Type B pancreatic cell (in vitro differentiated cells): ENCODE measurements at regions not wholly inside any gene's neighbourhood (a gene's known extent, or its start where the extent isn't known, plus 50 kb on each side); places are given as distances from the start of the nearest gene placed in this dataset.

ENCODE experiments used
- DNase-seq: peaks from one replicate; pipeline ENCODE4 v3.0.0; 2021; ENCODE audit warnings: mixed read lengths; ENCODE audit not compliant: unreplicated experiment; ENCODE audit errors: extremely low spot score
- H3K27ac Mint-ChIP-seq: 2 replicates; pipeline ENCODE4 v1.8.0; 2021; ENCODE audit warnings: mild to moderate bottlenecking, mixed read lengths
- H3K27me3 Mint-ChIP-seq: 2 replicates; pipeline ENCODE4 v1.8.0; 2021; ENCODE audit warnings: mixed read lengths
- H3K36me3 Mint-ChIP-seq: 2 replicates; pipeline ENCODE4 v1.8.0; 2021; ENCODE audit warnings: mixed read lengths
- H3K4me1 Mint-ChIP-seq: one replicate; pipeline ENCODE4 v1.8.0; 2021; ENCODE audit warnings: mixed read lengths; ENCODE audit not compliant: unreplicated experiment
- H3K4me3 Mint-ChIP-seq: 2 replicates; pipeline ENCODE4 v1.8.0; 2021; ENCODE audit warnings: mild to moderate bottlenecking, mixed read lengths
- H3K9me3 Mint-ChIP-seq: 2 replicates; pipeline ENCODE4 v1.8.0; 2021; ENCODE audit warnings: mixed read lengths
- TF ChIP-seq, protein P1 (sequence below): fragments of 200-600 bp; sonication (generic); conservative IDR thresholded peaks from 2 replicates; pipeline ENCODE4 v1.5.0; 2021; ENCODE audit warnings: antibody characterized with exemption, mild to moderate bottlenecking

- TF ChIP-seq, protein P1, sequence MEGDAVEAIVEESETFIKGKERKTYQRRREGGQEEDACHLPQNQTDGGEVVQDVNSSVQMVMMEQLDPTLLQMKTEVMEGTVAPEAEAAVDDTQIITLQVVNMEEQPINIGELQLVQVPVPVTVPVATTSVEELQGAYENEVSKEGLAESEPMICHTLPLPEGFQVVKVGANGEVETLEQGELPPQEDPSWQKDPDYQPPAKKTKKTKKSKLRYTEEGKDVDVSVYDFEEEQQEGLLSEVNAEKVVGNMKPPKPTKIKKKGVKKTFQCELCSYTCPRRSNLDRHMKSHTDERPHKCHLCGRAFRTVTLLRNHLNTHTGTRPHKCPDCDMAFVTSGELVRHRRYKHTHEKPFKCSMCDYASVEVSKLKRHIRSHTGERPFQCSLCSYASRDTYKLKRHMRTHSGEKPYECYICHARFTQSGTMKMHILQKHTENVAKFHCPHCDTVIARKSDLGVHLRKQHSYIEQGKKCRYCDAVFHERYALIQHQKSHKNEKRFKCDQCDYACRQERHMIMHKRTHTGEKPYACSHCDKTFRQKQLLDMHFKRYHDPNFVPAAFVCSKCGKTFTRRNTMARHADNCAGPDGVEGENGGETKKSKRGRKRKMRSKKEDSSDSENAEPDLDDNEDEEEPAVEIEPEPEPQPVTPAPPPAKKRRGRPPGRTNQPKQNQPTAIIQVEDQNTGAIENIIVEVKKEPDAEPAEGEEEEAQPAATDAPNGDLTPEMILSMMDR, result no peak
- H3K36me3 Mint-ChIP-seq, result no peaks in the 10 kb centered on the region
- no peak overlapping the region for H3K4me3 Mint-ChIP-seq
- peaks cover 4% of the 10 kb centered on the region for H3K9me3 Mint-ChIP-seq
- no peaks in the 10 kb centered on the region for H3K4me1 Mint-ChIP-seq
- no peaks in the 10 kb centered on the region for H3K27me3 Mint-ChIP-seq
- DNase-seq, result no peak
- H3K27ac Mint-ChIP-seq, result no peak overlapping the region
These were observed 1652.0 kb downstream of the MRPL39 start for GRCh38 chr21:23955135-23955843.

DNA sequence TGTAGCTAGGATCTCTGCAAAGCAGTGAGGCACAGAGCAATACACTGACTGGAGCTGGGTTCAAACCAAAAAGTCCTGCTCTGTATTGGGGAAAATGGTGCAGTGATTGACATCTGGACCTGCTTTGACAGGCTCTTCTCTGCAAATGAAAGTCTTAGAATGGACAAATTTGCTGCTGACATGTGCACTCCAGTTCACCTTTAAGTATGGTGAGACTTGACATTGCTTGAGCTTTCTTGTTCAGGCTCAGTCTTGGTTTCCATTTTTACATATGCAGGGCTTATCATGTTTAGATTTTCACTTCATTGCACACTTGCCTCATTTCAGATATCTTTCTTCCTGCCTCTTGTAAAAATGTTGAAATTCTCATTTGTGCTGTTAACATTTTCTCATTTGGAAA, 1655.0 kb downstream of the MRPL39 start:
- no peak overlapping the region for H3K4me3 Mint-ChIP-seq
- TF ChIP-seq, protein P1, result no peak
- no peak overlapping the region for H3K27ac Mint-ChIP-seq
- H3K36me3 Mint-ChIP-seq, result no peaks in the 10 kb centered on the region
- H3K9me3 Mint-ChIP-seq, result peaks cover 3% of the 10 kb centered on the region
- no peaks in the 10 kb centered on the region for H3K4me1 Mint-ChIP-seq
- DNase-seq, result no peak
- no peaks in the 10 kb centered on the region for H3K27me3 Mint-ChIP-seq

DNA sequence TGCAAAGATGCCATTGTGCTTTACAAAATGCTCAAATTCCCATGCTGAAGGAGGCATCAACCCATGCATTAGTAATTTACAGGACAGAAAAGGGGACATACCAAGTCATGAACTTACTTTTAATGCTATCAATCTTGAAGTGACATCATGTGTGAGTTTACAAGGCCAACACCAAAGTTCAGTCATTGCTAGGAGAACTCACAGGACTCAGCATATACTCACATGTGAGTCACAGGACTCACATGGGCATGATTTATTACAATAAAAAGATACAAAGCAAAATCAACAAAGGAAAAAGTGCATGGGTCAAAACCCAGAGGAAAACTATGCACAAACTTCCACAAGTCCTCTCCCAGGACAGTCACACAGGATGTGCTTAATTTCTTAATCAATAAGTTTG, 1656.0 kb downstream of the MRPL39 start:
- no peaks in the 10 kb centered on the region for H3K27me3 Mint-ChIP-seq
- no peaks in the 10 kb centered on the region for H3K36me3 Mint-ChIP-seq
- no peak overlapping the region for H3K4me3 Mint-ChIP-seq
- no peaks in the 10 kb centered on the region for H3K4me1 Mint-ChIP-seq
- TF ChIP-seq, protein P1, result no peak
- no peaks in the 10 kb centered on the region for H3K9me3 Mint-ChIP-seq
- H3K27ac Mint-ChIP-seq, result no peak overlapping the region
- no peak for DNase-seq

DNA sequence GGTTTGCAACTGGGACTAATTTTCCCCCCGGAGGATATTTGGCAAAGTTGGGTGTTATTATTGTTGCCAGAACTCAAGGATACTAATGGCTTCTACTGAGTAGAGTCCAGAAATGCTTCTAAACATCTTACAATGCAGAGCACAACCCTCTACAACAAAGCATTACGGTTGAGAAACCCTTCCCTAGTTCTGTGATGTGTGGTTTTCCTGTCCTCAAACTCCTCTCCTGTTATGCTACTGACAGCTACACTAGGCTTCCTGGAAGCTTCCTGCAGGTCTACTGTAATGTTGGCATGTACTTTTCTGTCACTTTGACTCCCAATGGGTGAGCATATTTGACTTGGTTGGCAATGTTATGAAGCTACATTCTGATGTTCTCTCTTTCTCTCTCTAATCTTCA, 1656.9 kb downstream of the MRPL39 start:
- H3K9me3 Mint-ChIP-seq, result no peaks in the 10 kb centered on the region
- TF ChIP-seq, protein P1, result no peak
- H3K27me3 Mint-ChIP-seq, result no peaks in the 10 kb centered on the region
- H3K4me1 Mint-ChIP-seq, result no peaks in the 10 kb centered on the region
- no peak overlapping the region for H3K27ac Mint-ChIP-seq
- no peak overlapping the region for H3K4me3 Mint-ChIP-seq
- H3K36me3 Mint-ChIP-seq, result no peaks in the 10 kb centered on the region
- no peak for DNase-seq

DNA sequence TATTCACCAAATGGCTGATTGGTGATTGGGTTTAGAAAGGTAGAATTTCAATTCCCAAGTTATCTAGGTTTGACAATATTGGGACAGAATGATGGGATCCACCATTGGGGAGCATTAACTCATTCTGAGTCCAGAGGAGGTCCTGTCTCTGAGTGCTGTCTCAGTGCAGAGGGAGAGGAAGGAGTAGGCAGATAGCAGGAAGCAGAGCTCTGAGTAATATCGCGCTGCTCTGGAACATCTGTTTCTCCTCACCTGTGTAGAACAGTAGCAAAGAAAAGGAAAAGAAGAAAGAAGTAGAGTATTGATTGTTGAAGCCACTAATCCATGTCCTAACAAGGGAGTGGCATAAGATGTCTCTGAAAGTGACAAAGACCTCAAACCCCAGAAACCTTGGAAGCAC, 1657.8 kb downstream of the MRPL39 start:
- TF ChIP-seq, protein P1, result no peak

More for the DNA sequence above, 1657.8 kb downstream of the MRPL39 start:
- Mint-ChIP-seq H3K36me3 (no peaks in the 10 kb centered on the region), H3K9me3 (no peaks in the 10 kb centered on the region), H3K27me3 (no peaks in the 10 kb centered on the region), H3K27ac (no peak overlapping the region), H3K4me1 (no peaks in the 10 kb centered on the region), H3K4me3 (no peak overlapping the region)
- no peak for DNase-seq
